H9 (cell line): ENCODE measurements at regions not wholly inside any gene's neighbourhood (a gene's known extent, or its start where the extent isn't known, plus 50 kb on each side); places are given as distances from the start of the nearest gene placed in this dataset.

ENCODE experiments used
- DNase-seq: peaks from one replicate; pipeline ENCODE4 v3.0.0-alpha.2; 2017
- H2AFZ ChIP-seq: one replicate; pipeline ENCODE4 v1.6.1; 2013; ENCODE audit warnings: mild to moderate bottlenecking, low read length, control low read depth, moderate library complexity
- H2AK5ac ChIP-seq: 2 replicates; pipeline ENCODE4 v1.6.1; 2013; ENCODE audit warnings: low read length, control low read depth, mixed read lengths; ENCODE audit not compliant: insufficient read length
- H2BK120ac ChIP-seq: one replicate; pipeline ENCODE4 v1.6.1; 2013; ENCODE audit warnings: low read depth, mild to moderate bottlenecking, low read length, control low read depth, inconsistent platforms; ENCODE audit not compliant: poor library complexity, severe bottlenecking
- H2BK12ac ChIP-seq: 2 replicates; pipeline ENCODE4 v1.6.1; 2013; ENCODE audit warnings: low read length, control low read depth, mixed read lengths, low read depth; ENCODE audit not compliant: insufficient read length
- H2BK15ac ChIP-seq: 2 replicates; pipeline ENCODE4 v1.6.1; 2013; ENCODE audit warnings: low read depth, low read length, control low read depth
- H2BK20ac ChIP-seq: one replicate; pipeline ENCODE4 v1.6.1; 2013; ENCODE audit warnings: low read depth, mild to moderate bottlenecking, low read length, control low read depth, inconsistent platforms; ENCODE audit not compliant: poor library complexity, severe bottlenecking
- H2BK5ac ChIP-seq: 2 replicates; pipeline ENCODE4 v1.6.1; 2013; ENCODE audit warnings: low read length, control low read depth, mixed read lengths; ENCODE audit not compliant: insufficient read length
- H3K14ac ChIP-seq: 2 replicates; pipeline ENCODE4 v1.6.1; 2013; ENCODE audit warnings: low read length, control low read depth; ENCODE audit not compliant: insufficient read depth
- H3K18ac ChIP-seq: 2 replicates; pipeline ENCODE4 v1.6.1; 2013; ENCODE audit warnings: low read depth, mild to moderate bottlenecking, mixed read lengths, low read length, control low read depth; ENCODE audit not compliant: insufficient read length
- H3K23ac ChIP-seq: 2 replicates; pipeline ENCODE4 v1.6.1; 2013; ENCODE audit warnings: low read length, control low read depth, mixed read lengths, low read depth; ENCODE audit not compliant: insufficient read length
- H3K23me2 ChIP-seq: 2 replicates; pipeline ENCODE4 v1.6.1; 2013; ENCODE audit warnings: low read depth, mild to moderate bottlenecking, mixed read lengths, low read length, control low read depth; ENCODE audit not compliant: insufficient read length, poor library complexity, severe bottlenecking
- H3K27ac ChIP-seq: 2 replicates; pipeline ENCODE4 v1.5.1; 2013; ENCODE audit warnings: low read length, control low read depth, mixed read lengths, low read depth; ENCODE audit not compliant: insufficient read length
- H3K27me3 ChIP-seq: 2 replicates; pipeline ENCODE4 v1.6.1; 2013; ENCODE audit warnings: low read length, control low read depth, inconsistent platforms; ENCODE audit not compliant: insufficient read depth
- H3K4ac ChIP-seq: 2 replicates; pipeline ENCODE4 v1.6.1; 2013; ENCODE audit warnings: low read depth, mild to moderate bottlenecking, control low read depth, inconsistent platforms, low read length, moderate library complexity
- H3K4me1 ChIP-seq: 2 replicates; pipeline ENCODE4 v1.6.1; 2013; ENCODE audit warnings: low read length, control low read depth, inconsistent platforms; ENCODE audit not compliant: insufficient read depth
- H3K4me2 ChIP-seq: 2 replicates; pipeline ENCODE4 v1.6.1; 2013; ENCODE audit warnings: low read length, control low read depth, mixed read lengths; ENCODE audit not compliant: insufficient read length, insufficient read depth
- H3K56ac ChIP-seq: 2 replicates; pipeline ENCODE4 v1.6.1; 2013; ENCODE audit warnings: low read depth, mild to moderate bottlenecking, mixed read lengths, low read length, control low read depth; ENCODE audit not compliant: insufficient read length
- H3K79me1 ChIP-seq: 2 replicates; pipeline ENCODE4 v1.6.1; 2013; ENCODE audit warnings: low read depth, mild to moderate bottlenecking, moderate library complexity, low read length, control low read depth, inconsistent platforms; ENCODE audit not compliant: insufficient read depth, poor library complexity, severe bottlenecking
- H3K79me2 ChIP-seq: 2 replicates; pipeline ENCODE4 v1.6.1; 2013; ENCODE audit warnings: low read length, control low read depth, inconsistent platforms; ENCODE audit not compliant: insufficient read depth
- H3K9ac ChIP-seq: 2 replicates; pipeline ENCODE4 v1.6.1; 2013; ENCODE audit warnings: low read length, control low read depth, mixed read lengths; ENCODE audit not compliant: insufficient read length; ENCODE audit errors: extremely low read depth
- H3K9me3 ChIP-seq: one replicate; pipeline ENCODE4 v1.6.1; 2013; ENCODE audit warnings: low read depth, low read length, inconsistent platforms; ENCODE audit not compliant: control insufficient read depth
- H3T11ph ChIP-seq: one replicate; pipeline ENCODE4 v1.6.1; 2013; ENCODE audit warnings: mild to moderate bottlenecking, low read length, control low read depth, inconsistent platforms
- H4K20me1 ChIP-seq: one replicate; pipeline ENCODE4 v1.6.1; 2013; ENCODE audit not compliant: control insufficient read depth, insufficient read length, insufficient read depth
- H4K5ac ChIP-seq: 2 replicates; pipeline ENCODE4 v1.6.1; 2013; ENCODE audit warnings: low read depth, mild to moderate bottlenecking, mixed read lengths, low read length, control low read depth; ENCODE audit not compliant: insufficient read length
- H4K8ac ChIP-seq: replicated peaks from 2 replicates; pipeline ENCODE4 v1.6.1; 2013; ENCODE audit warnings: low read length, control low read depth, mixed read lengths, low read depth; ENCODE audit not compliant: insufficient read length
- H4K91ac ChIP-seq: 2 replicates; pipeline ENCODE4 v1.6.1; 2013; ENCODE audit warnings: low read depth, mild to moderate bottlenecking, moderate library complexity, mixed read lengths, low read length, control low read depth; ENCODE audit not compliant: insufficient read length
- H3K27ac Mint-ChIP-seq, 3 experiments: 2 replicates in 2 of 3; 3 replicates in 1 of 3; pipeline ENCODE4 v1.8.0; 2020 to 2021; ENCODE audit warnings: mixed read lengths in 3 of 3, mild to moderate bottlenecking in 1 of 3, moderate library complexity in 1 of 3
- H3K27me3 Mint-ChIP-seq: 2 replicates; pipeline ENCODE4 v1.8.0; 2021; ENCODE audit warnings: low read depth, mild to moderate bottlenecking, moderate library complexity, mixed read lengths
- H3K36me3 Mint-ChIP-seq, 3 experiments: 2 replicates in 2 of 3; 3 replicates in 1 of 3; pipeline ENCODE4 v1.8.0; 2020 to 2021; ENCODE audit warnings: low read depth in 3 of 3, mixed read lengths in 3 of 3; ENCODE audit not compliant: insufficient read depth in 1 of 3
- H3K4me1 Mint-ChIP-seq, 2 experiments: 2 replicates each; pipeline ENCODE4 v1.8.0; 2020; ENCODE audit warnings: mixed read lengths in 2 of 2
- H3K4me3 Mint-ChIP-seq, 2 experiments: 2 replicates in 1 of 2; 3 replicates in 1 of 2; pipeline ENCODE4 v1.8.0; 2020 to 2021; ENCODE audit warnings: mild to moderate bottlenecking in 2 of 2, mixed read lengths in 2 of 2, moderate library complexity in 1 of 2
- H3K9me3 Mint-ChIP-seq, 2 experiments: 2 replicates in 1 of 2; 3 replicates in 1 of 2; pipeline ENCODE4 v1.8.0; 2020; ENCODE audit warnings: mild to moderate bottlenecking in 2 of 2, mixed read lengths in 2 of 2, moderate library complexity in 1 of 2
- CTCF ChIP-seq: fragments of 200-600 bp; sonication (generic); conservative IDR thresholded peaks from 3 replicates; pipeline ENCODE4 v1.8.0; 2021; ENCODE audit warnings: antibody characterized with exemption, mild to moderate bottlenecking
- WGBS: extraction: QIAGEN DNeasy Blood & Tissue Kit; methylation state at CpG from one replicate; pipeline ENCODE4 v1.1.7; 2013; ENCODE audit warnings: missing lambda C conversion rate, low lambda C conversion rate, mixed read lengths; ENCODE audit not compliant: insufficient read length; ENCODE audit errors: extremely low coverage; 5-methylcytosine and 5-hydroxymethylcytosine counted together

GRCh38 chr4:125200556-125200955 lies 114.2 kb upstream of the FAT4 start:
- Histone ChIP-seq H3K23me2 (no peaks in the 10 kb centered on the region), H3T11ph (no peak overlapping the region), H3K79me2 (no peaks in the 10 kb centered on the region), H3K27ac (no peak overlapping the region), H2BK120ac (no peak overlapping the region), H3K18ac (no peak overlapping the region), H3K79me1 (no peaks in the 10 kb centered on the region), H3K9me3 (no peaks in the 10 kb centered on the region), H2BK5ac (no peak overlapping the region), H3K4me1 (no peaks in the 10 kb centered on the region), H3K23ac (no peak overlapping the region), H2AK5ac (no peak overlapping the region), H4K5ac (no peak overlapping the region), H2BK20ac (no peak overlapping the region), H3K4me2 (no peak overlapping the region), H2BK15ac (no peak overlapping the region), H2BK12ac (no peak overlapping the region), H3K9ac (no peak overlapping the region), H4K91ac (no peak overlapping the region), H3K4ac (no peak overlapping the region), H4K8ac (no peak overlapping the region), H4K20me1 (no peaks in the 10 kb centered on the region), H2AFZ (no peak overlapping the region), H3K56ac (no peak overlapping the region), H3K14ac (no peak overlapping the region), H3K27me3 (no peaks in the 10 kb centered on the region)
- no peaks in the 10 kb centered on the region for H3K27me3 Mint-ChIP-seq
- no peak for TF ChIP-seq CTCF
- no CpG with 5 or more reads among the region's 1 CpG for WGBS
- no peak for DNase-seq
- peaks cover 5 to 6% of the 10 kb centered on the region in 2 experiments; a peak in 3 of 5 replicates for H3K9me3 Mint-ChIP-seq
- H3K4me1 Mint-ChIP-seq: no peaks in the 10 kb centered on the region
- H3K4me3 Mint-ChIP-seq: no peak overlapping the region
- no peak overlapping the region for H3K27ac Mint-ChIP-seq
- peaks cover 0 to 2% (median 2%) of the 10 kb centered on the region in 3 experiments; a peak in 3 of 7 replicates for H3K36me3 Mint-ChIP-seq
